Loucy (cell line): ENCODE measurements at regions not wholly inside any gene's neighbourhood (a gene's known extent, or its start where the extent isn't known, plus 50 kb on each side); places are given as distances from the start of the nearest gene placed in this dataset.
"Not testable (repeated sequence)": the region's sequence is repeated elsewhere in the genome, so short reads cannot be mapped to it uniquely, and the experiment has no call there.

Source experiments
- H2AFZ ChIP-seq: fragments of 200-600 bp; sonication (generic); 2 replicates; pipeline ENCODE4 v1.6.0; 2016; ENCODE audit warnings: antibody characterized with exemption, mild to moderate bottlenecking, low read length, moderate library complexity
- H3F3A ChIP-seq: fragments of 200-600 bp; 2 replicates; pipeline ENCODE4 v1.6.0; 2016; ENCODE audit warnings: antibody characterized with exemption, low read depth, mild to moderate bottlenecking
- H3K27me3 ChIP-seq: fragments of 200-600 bp; sonication (generic); 2 replicates; pipeline ENCODE4 v1.6.1; 2014; ENCODE audit warnings: low read length, mild to moderate bottlenecking; ENCODE audit not compliant: insufficient read depth, poor library complexity, severe bottlenecking
- H3K36me3 ChIP-seq: fragments of 200-600 bp; sonication (generic); 2 replicates; pipeline ENCODE4 v1.6.1; 2016; ENCODE audit warnings: low read length; ENCODE audit not compliant: insufficient read depth
- H3K4me1 ChIP-seq: fragments of 200-600 bp; sonication (generic); 2 replicates; pipeline ENCODE4 v1.5.1; 2014; ENCODE audit warnings: low read length, mild to moderate bottlenecking; ENCODE audit not compliant: insufficient read depth, poor library complexity, severe bottlenecking
- H3K4me2 ChIP-seq: fragments of 200-600 bp; sonication (generic); 2 replicates; pipeline ENCODE4 v1.6.0; 2014; ENCODE audit warnings: antibody characterized with exemption, low read length, low read depth, mild to moderate bottlenecking; ENCODE audit not compliant: poor library complexity, severe bottlenecking
- H3K4me3 ChIP-seq: fragments of 200-600 bp; sonication (generic); 2 replicates; pipeline ENCODE4 v1.5.1; 2014; ENCODE audit warnings: low read length, mild to moderate bottlenecking, mixed read lengths; ENCODE audit not compliant: poor library complexity, severe bottlenecking
- H3K79me2 ChIP-seq: fragments of 200-600 bp; sonication (generic); 2 replicates; pipeline ENCODE4 v1.6.1; 2014; ENCODE audit warnings: low read length; ENCODE audit not compliant: insufficient read depth
- H3K9ac ChIP-seq: fragments of 200-600 bp; sonication (generic); 2 replicates; pipeline ENCODE4 v1.6.0; 2014; ENCODE audit warnings: mild to moderate bottlenecking, low read depth, low read length, moderate library complexity; ENCODE audit not compliant: poor library complexity, severe bottlenecking
- H3K9me2 ChIP-seq: fragments of 200-600 bp; sonication (generic); replicated peaks from 2 replicates; pipeline ENCODE4 v1.6.1; 2016; ENCODE audit warnings: low read depth, low read length, mixed read lengths
- H3K9me3 ChIP-seq: fragments of 200-600 bp; sonication (generic); 2 replicates; pipeline ENCODE4 v1.6.1; 2014; ENCODE audit warnings: mild to moderate bottlenecking, antibody characterized with exemption, low read length, low read depth; ENCODE audit not compliant: insufficient read depth
- H4K20me1 ChIP-seq: fragments of 200-600 bp; sonication (generic); 2 replicates; pipeline ENCODE4 v1.6.0; 2014; ENCODE audit warnings: antibody characterized with exemption, low read length, mild to moderate bottlenecking; ENCODE audit not compliant: insufficient read depth, poor library complexity, severe bottlenecking
- CTCF ChIP-seq: fragments of 200-600 bp; sonication (generic); conservative IDR thresholded peaks from 2 replicates; pipeline ENCODE4 v1.5.1; 2014; ENCODE audit warnings: mild to moderate bottlenecking, antibody characterized with exemption, low read length
- EZH2phosphoT487 ChIP-seq: fragments of 200-600 bp; IDR thresholded peaks from 2 replicates; pipeline ENCODE4 v1.6.1; 2018; ENCODE audit warnings: antibody characterized with exemption, mild to moderate bottlenecking, moderate library complexity, borderline replicate concordance

GRCh38 chr3:81186412-81186811, 575.0 kb downstream of the GBE1 start:
- Histone ChIP-seq H3K9me3 (0 out of 2 replicates have a peak, but pooled peaks cover under 1% of the 10 kb centered on the region), H3F3A (no peaks in the 10 kb centered on the region), H3K79me2 (no peaks in the 10 kb centered on the region), H3K4me2 (no peak overlapping the region), H3K27me3 (no peaks in the 10 kb centered on the region), H3K36me3 (no peaks in the 10 kb centered on the region), H3K9me2 (no peaks in the 10 kb centered on the region), H3K9ac (no peak overlapping the region), H3K4me3 (no peak overlapping the region), H4K20me1 (no peaks in the 10 kb centered on the region), H2AFZ (no peak overlapping the region), H3K4me1 (no peaks in the 10 kb centered on the region)
- TF ChIP-seq EZH2phosphoT487, result no peak
- no peak for TF ChIP-seq CTCF

- not testable (repeated sequence) for H3K27me3 ChIP-seq, H4K20me1 ChIP-seq, H3K9me2 ChIP-seq, H3K36me3 ChIP-seq, H3K9me3 ChIP-seq, H3F3A ChIP-seq, H2AFZ ChIP-seq, H3K9ac ChIP-seq, H3K4me1 ChIP-seq, H3K4me2 ChIP-seq, H3K79me2 ChIP-seq, H3K4me3 ChIP-seq
These were observed 579.2 kb downstream of the GBE1 start for GRCh38 chr3:81182086-81182875.

- no peak overlapping the region for H2AFZ ChIP-seq
- no peaks in the 10 kb centered on the region for H3K27me3 ChIP-seq
- no peaks in the 10 kb centered on the region for H4K20me1 ChIP-seq
- no peaks in the 10 kb centered on the region for H3K9me3 ChIP-seq
- no peak overlapping the region for H3K4me2 ChIP-seq
- no peaks in the 10 kb centered on the region for H3F3A ChIP-seq
- H3K4me3 ChIP-seq, result no peak overlapping the region
- no peaks in the 10 kb centered on the region for H3K4me1 ChIP-seq
- no peak overlapping the region for H3K9ac ChIP-seq
- no peaks in the 10 kb centered on the region for H3K9me2 ChIP-seq
- H3K36me3 ChIP-seq, result no peaks in the 10 kb centered on the region
- no peak for TF ChIP-seq EZH2phosphoT487
- peak; percentile 64 for TF ChIP-seq CTCF
- no peaks in the 10 kb centered on the region for H3K79me2 ChIP-seq
These were observed 587.9 kb downstream of the GBE1 start for GRCh38 chr3:81173514-81173913.

GRCh38 chr3:81170298-81170697, 591.1 kb downstream of the GBE1 start:
- H3K4me2 ChIP-seq, result no peak overlapping the region
- no peak overlapping the region for H2AFZ ChIP-seq
- no peaks in the 10 kb centered on the region for H4K20me1 ChIP-seq
- H3K9me3 ChIP-seq, result no peaks in the 10 kb centered on the region
- H3K4me3 ChIP-seq, result no peak overlapping the region
- H3K9me2 ChIP-seq, result no peaks in the 10 kb centered on the region
- no peak overlapping the region for H3K9ac ChIP-seq
- no peaks in the 10 kb centered on the region for H3K79me2 ChIP-seq
- no peaks in the 10 kb centered on the region for H3K36me3 ChIP-seq
- H3K4me1 ChIP-seq, result no peaks in the 10 kb centered on the region
- no peaks in the 10 kb centered on the region for H3K27me3 ChIP-seq
- TF ChIP-seq CTCF (no peak), EZH2phosphoT487 (no peak)
- H3F3A ChIP-seq, result no peaks in the 10 kb centered on the region
